ENCODE measurements at regions not wholly inside any gene's neighbourhood (a gene's known extent, or its start where the extent isn't known, plus 50 kb on each side); places are given as distances from the start of the nearest gene placed in this dataset.

DNA sequence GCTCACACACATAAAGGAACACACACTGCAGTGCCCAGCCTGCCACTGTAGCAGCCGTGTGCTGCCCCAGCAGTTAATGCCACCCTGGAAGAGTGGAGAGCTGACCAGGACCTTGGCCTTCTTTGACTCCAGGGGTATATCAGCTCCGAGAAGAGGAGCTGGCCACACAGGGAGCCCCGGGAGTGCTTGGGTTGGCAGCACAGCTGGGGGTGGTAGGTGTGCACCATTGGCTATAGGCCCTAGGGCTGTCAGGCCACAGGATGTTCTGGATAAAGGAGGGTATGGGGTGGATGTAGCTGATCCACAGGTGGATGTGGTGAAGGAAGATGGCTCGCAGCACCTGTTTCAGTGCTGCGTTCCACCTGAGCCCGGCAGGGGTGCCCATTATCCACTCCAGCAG, 640.5 kb downstream of the PLPP3 start:
- no peaks in the 10 kb centered on the region for H3K27me3 ChIP-seq
- peaks cover 0 to 8% (median 4%) of the 10 kb centered on the region in 4 donors for H3K4me1 ChIP-seq
- no peaks in the 10 kb centered on the region for H3K9me3 ChIP-seq
- H3K27ac ChIP-seq = no peak overlapping the region
- TF ChIP-seq, protein P1, sequence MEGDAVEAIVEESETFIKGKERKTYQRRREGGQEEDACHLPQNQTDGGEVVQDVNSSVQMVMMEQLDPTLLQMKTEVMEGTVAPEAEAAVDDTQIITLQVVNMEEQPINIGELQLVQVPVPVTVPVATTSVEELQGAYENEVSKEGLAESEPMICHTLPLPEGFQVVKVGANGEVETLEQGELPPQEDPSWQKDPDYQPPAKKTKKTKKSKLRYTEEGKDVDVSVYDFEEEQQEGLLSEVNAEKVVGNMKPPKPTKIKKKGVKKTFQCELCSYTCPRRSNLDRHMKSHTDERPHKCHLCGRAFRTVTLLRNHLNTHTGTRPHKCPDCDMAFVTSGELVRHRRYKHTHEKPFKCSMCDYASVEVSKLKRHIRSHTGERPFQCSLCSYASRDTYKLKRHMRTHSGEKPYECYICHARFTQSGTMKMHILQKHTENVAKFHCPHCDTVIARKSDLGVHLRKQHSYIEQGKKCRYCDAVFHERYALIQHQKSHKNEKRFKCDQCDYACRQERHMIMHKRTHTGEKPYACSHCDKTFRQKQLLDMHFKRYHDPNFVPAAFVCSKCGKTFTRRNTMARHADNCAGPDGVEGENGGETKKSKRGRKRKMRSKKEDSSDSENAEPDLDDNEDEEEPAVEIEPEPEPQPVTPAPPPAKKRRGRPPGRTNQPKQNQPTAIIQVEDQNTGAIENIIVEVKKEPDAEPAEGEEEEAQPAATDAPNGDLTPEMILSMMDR (IDR thresholded peaks at IDR 0.05) = no peak
- no peak for TF ChIP-seq POLR2A (IDR thresholded peaks at IDR 0.05)
- TF ChIP-seq EP300 (IDR thresholded peaks at IDR 0.05) = no peak
- no peak for DNase-seq (ENCODE audit: low spot score in 2 of 2)
- no peak overlapping the region for H3K4me3 ChIP-seq
- no peaks in the 10 kb centered on the region for H3K36me3 ChIP-seq
- WGBS, 2 donors = 76 to 89% methylated on average over 5 to 6 of the region's 6 CpGs

DNA sequence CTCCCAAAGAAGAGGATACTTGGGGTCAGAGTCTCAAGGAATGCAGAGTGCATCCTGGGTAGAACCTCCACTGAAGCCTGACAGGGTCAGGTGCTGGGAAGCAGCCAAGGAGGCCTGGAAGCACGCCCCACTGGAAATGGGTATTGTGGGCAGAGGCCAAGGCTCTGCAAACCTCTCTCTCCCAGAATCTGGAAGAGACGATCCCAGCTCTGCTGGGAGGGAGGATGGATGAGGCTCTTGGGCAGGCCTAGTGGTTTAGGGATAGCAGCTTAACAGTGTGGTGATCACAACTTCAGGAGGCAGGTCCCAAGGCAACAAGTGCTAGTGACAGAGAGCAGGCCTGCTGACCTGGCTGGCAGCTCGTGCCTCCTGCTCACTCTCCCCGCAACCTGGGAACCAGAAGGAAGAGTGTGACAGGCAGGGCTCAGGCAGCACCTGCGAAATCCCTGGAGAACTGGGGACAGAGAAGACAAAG, 641.0 kb downstream of the PLPP3 start:
- Histone ChIP-seq H3K4me3 (no peak overlapping the region), H3K27me3 (no peaks in the 10 kb centered on the region), H3K4me1 (peaks cover 0 to 8% (median 4%) of the 10 kb centered on the region in 4 donors), H3K27ac (no peak overlapping the region), H3K36me3 (no peaks in the 10 kb centered on the region), H3K9me3 (no peaks in the 10 kb centered on the region)
- TF ChIP-seq POLR2A (IDR thresholded peaks at IDR 0.05) (no peak), EP300 (IDR thresholded peaks at IDR 0.05) (no peak)
- TF ChIP-seq, protein P1 (IDR thresholded peaks at IDR 0.05) = no peak
- peak in 1 of 2 donors; percentile 22 for DNase-seq (ENCODE audit: low spot score in 2 of 2)
- WGBS, 2 donors = 78 to 88% methylated on average over 5 of the region's 5 CpGs

DNA sequence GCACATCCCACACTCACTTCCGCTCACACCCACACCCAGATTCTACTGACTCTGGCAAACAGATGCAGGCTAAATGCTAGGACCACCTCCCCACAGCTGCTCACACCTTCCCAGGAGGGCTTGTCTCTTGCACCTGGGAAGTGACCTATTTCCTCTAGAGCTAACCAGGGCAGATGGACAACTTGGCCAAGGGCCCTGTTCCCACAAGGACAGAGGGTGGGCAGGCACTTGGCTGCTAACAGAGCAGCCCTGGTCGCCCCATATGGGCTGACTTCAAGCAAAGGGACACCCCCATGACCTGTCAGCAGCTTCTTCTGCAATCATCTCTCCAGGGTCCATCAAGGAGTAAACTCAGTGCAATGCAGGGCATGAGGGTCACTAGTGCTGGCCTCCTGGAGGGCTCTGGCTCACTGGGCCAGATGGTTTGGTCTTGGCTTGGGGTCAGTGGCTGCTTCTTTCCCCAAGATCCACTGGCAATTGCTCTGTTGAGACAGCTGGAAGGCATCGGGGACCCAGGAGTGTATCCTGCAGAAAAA, 641.5 kb downstream of the PLPP3 start:
- peak in 1 of 2 donors; percentile 60 for DNase-seq (ENCODE audit: low spot score in 2 of 2)

DNA sequence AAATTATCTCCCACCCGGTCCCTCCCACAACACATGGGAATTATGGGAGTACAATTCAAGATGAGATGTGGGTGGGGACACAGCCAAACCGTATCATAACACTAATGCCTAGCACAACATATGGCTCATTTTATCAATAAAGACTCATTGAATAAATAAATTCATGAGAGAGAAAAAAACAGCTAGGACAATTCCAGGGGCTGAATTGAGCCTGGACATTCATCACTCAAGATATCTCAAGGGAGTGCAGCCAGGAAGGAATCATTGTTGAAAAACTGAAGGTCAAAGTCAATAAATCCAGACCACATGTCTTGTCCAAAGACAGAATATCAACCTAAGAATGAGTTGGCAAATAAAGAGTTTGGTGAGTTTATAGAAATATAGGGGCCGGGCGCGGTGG, 644.1 kb downstream of the PLPP3 start:
- H3K4me3 ChIP-seq = no peak overlapping the region
- no peaks in the 10 kb centered on the region for H3K9me3 ChIP-seq
- no peak overlapping the region for H3K27ac ChIP-seq
- TF ChIP-seq EP300 (IDR thresholded peaks at IDR 0.05) (no peak), POLR2A (IDR thresholded peaks at IDR 0.05) (no peak)
- TF ChIP-seq, protein P1 (IDR thresholded peaks at IDR 0.05) = no peak
- H3K4me1 ChIP-seq = peaks cover 0 to 19% (median 4%) of the 10 kb centered on the region in 4 donors
- H3K36me3 ChIP-seq = no peaks in the 10 kb centered on the region
- DNase-seq (ENCODE audit: low spot score in 2 of 2) = no peak
- WGBS, 2 donors = 62 to 83% methylated on average over 2 to 3 of the region's 5 CpGs
- H3K27me3 ChIP-seq = no peaks in the 10 kb centered on the region

More for the DNA sequence above, 641.5 kb downstream of the PLPP3 start:
- TF ChIP-seq POLR2A (IDR thresholded peaks at IDR 0.05) (no peak), EP300 (IDR thresholded peaks at IDR 0.05) (no peak)
- TF ChIP-seq, protein P1 (IDR thresholded peaks at IDR 0.05) = no peak
- H3K9me3 ChIP-seq = no peaks in the 10 kb centered on the region
- H3K4me3 ChIP-seq = no peak overlapping the region
- H3K36me3 ChIP-seq = no peaks in the 10 kb centered on the region
- 70 to 86% methylated on average over 3 of the region's 3 CpGs for WGBS, 2 donors
- no peaks in the 10 kb centered on the region for H3K27me3 ChIP-seq
- peaks cover 0 to 8% (median 4%) of the 10 kb centered on the region in 4 donors for H3K4me1 ChIP-seq
- no peak overlapping the region for H3K27ac ChIP-seq

DNA sequence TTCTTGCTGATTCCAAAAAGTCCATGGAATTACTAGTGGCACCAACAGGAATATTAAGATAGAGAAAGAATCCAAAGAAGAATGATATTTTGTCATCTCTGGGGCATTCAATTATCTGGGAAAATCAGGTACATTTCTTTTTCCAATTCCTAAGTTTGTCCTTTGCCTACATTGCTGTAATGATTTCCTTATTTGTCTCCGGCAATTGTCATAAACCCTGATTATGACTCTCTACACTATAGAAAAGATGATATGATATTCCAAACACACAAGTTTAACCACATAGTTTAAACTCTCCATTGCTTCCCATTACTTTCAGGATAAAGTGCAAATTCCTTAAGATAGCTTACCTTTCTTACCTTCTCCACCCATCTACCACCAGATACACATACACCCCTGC, 647.0 kb downstream of the PLPP3 start:
- no peaks in the 10 kb centered on the region for H3K27me3 ChIP-seq
- DNase-seq (ENCODE audit: low spot score in 2 of 2) = no peak
- no peak for TF ChIP-seq POLR2A (IDR thresholded peaks at IDR 0.05)
- TF ChIP-seq, protein P1 (IDR thresholded peaks at IDR 0.05) = no peak
- TF ChIP-seq EP300 (IDR thresholded peaks at IDR 0.05) = no peak
- no peaks in the 10 kb centered on the region for H3K9me3 ChIP-seq
- H3K4me3 ChIP-seq = no peak overlapping the region
- H3K27ac ChIP-seq = no peak overlapping the region
- WGBS, 2 donors = 90 to 100% methylated on average over 1 of the region's 1 CpG
- peaks cover 0 to 16% (median 0%) of the 10 kb centered on the region in 4 donors for H3K4me1 ChIP-seq
- H3K36me3 ChIP-seq = no peaks in the 10 kb centered on the region

Data from tibial nerve (tissue), 4 donors.